ENCODE measurements at regions not wholly inside any gene's neighbourhood (a gene's known extent, or its start where the extent isn't known, plus 50 kb on each side); places are given as distances from the start of the nearest gene placed in this dataset.

- intact Hi-C loops (cut with micrococcal nuclease) = no loop called here
Measured at GRCh38 chr18:41371156-41372045, 583.6 kb upstream of the PIK3C3 start.

GRCh38 chr18:41370740-41371139 is 584.3 kb upstream of the PIK3C3 start:
- intact Hi-C loops (cut with micrococcal nuclease) = no loop called here

GRCh38 chr18:41357708-41358107 is 597.3 kb upstream of the PIK3C3 start:
- intact Hi-C loops (cut with micrococcal nuclease) = no loop called here

GRCh38 chr18:41353777-41354528 is 601.1 kb upstream of the PIK3C3 start:
- intact Hi-C loops (cut with micrococcal nuclease) = no loop called here

- intact Hi-C loops (cut with micrococcal nuclease) = no loop called here
Measured at GRCh38 chr18:41351430-41351829, 603.6 kb upstream of the PIK3C3 start.

- intact Hi-C loops (cut with micrococcal nuclease) = no loop called here
Measured at GRCh38 chr18:41347057-41347456, 608.0 kb upstream of the PIK3C3 start.

GRCh38 chr18:41343808-41344207 is 611.2 kb upstream of the PIK3C3 start:
- intact Hi-C loops (cut with micrococcal nuclease) = no loop called here

GRCh38 chr18:41338341-41338740 is 616.7 kb upstream of the PIK3C3 start:
- intact Hi-C loops (cut with micrococcal nuclease) = no loop called here

- intact Hi-C loops (cut with micrococcal nuclease) = no loop called here
Measured at GRCh38 chr18:41331661-41332060, 623.4 kb upstream of the PIK3C3 start.

- intact Hi-C loops (cut with micrococcal nuclease) = no loop called here
Measured at GRCh38 chr18:41326311-41326710, 628.7 kb upstream of the PIK3C3 start.

- intact Hi-C loops (cut with micrococcal nuclease) = no loop called here
Measured at GRCh38 chr18:41324934-41325333, 630.1 kb upstream of the PIK3C3 start.

- intact Hi-C loops (cut with micrococcal nuclease) = no loop called here
Measured at GRCh38 chr18:41324020-41324791, 630.8 kb upstream of the PIK3C3 start.

- intact Hi-C loops (cut with micrococcal nuclease) = no loop called here
Measured at GRCh38 chr18:41323044-41323443, 632.0 kb upstream of the PIK3C3 start.

GRCh38 chr18:41320100-41320499 is 634.9 kb upstream of the PIK3C3 start:
- intact Hi-C loops (cut with micrococcal nuclease) = no loop called here

GRCh38 chr18:41315134-41315533 is 639.9 kb upstream of the PIK3C3 start:
- intact Hi-C loops (cut with micrococcal nuclease) = no loop called here

GRCh38 chr18:41311571-41312547 is 643.2 kb upstream of the PIK3C3 start:
- intact Hi-C loops (cut with micrococcal nuclease) = no loop called here

GRCh38 chr18:41297740-41298139 is 657.3 kb upstream of the PIK3C3 start:
- intact Hi-C loops (cut with micrococcal nuclease) = no loop called here

- intact Hi-C loops (cut with micrococcal nuclease) = no loop called here
Measured at GRCh38 chr18:41269294-41269693, 685.7 kb upstream of the PIK3C3 start.

GRCh38 chr18:41268271-41268670 is 686.8 kb upstream of the PIK3C3 start:
- intact Hi-C loops (cut with micrococcal nuclease) = no loop called here

- intact Hi-C loops (cut with micrococcal nuclease) = no loop called here
Measured at GRCh38 chr18:41266616-41267015, 688.4 kb upstream of the PIK3C3 start.

GRCh38 chr18:41266204-41266603 is 688.8 kb upstream of the PIK3C3 start:
- intact Hi-C loops (cut with micrococcal nuclease) = no loop called here
